ENCODE measurements at regions not wholly inside any gene's neighbourhood (a gene's known extent, or its start where the extent isn't known, plus 50 kb on each side); places are given as distances from the start of the nearest gene placed in this dataset.
"Not testable (repeated sequence)": the region's sequence is repeated elsewhere in the genome, so short reads cannot be mapped to it uniquely, and the experiment has no call there.

- DNase-seq = no peak
These were observed 766.4 kb downstream of the PRELID2 start for GRCh38 chr5:145068721-145069120.

GRCh38 chr5:145062280-145063062, 772.7 kb downstream of the PRELID2 start:
- DNase-seq = peak; percentile 17

- DNase-seq = peak; percentile 3
These were observed 778.3 kb downstream of the PRELID2 start for GRCh38 chr5:145056800-145057199.

GRCh38 chr5:145050181-145050580, 785.0 kb downstream of the PRELID2 start:
- no peak for DNase-seq

- no peak for DNase-seq
These were observed 790.2 kb downstream of the PRELID2 start for GRCh38 chr5:145044970-145045369.

- no peak for DNase-seq
These were observed 806.5 kb downstream of the PRELID2 start for GRCh38 chr5:145028626-145029025.

- no peak for DNase-seq
These were observed 807.9 kb downstream of the PRELID2 start for GRCh38 chr5:145027286-145027685.

GRCh38 chr5:145025775-145026174, 809.4 kb downstream of the PRELID2 start:
- no peak for DNase-seq

GRCh38 chr5:145015146-145015545, 820.0 kb downstream of the PRELID2 start:
- DNase-seq = no peak

- DNase-seq = no peak
These were observed 821.0 kb downstream of the PRELID2 start for GRCh38 chr5:145014109-145014508.

- DNase-seq = no peak
These were observed 824.3 kb downstream of the PRELID2 start for GRCh38 chr5:145010834-145011233.

- DNase-seq = no peak
These were observed 826.1 kb downstream of the PRELID2 start for GRCh38 chr5:145008876-145009530.

- DNase-seq = not testable (repeated sequence)
These were observed 823.7 kb downstream of the KCTD16 start for GRCh38 chr5:144994356-144994755.

- DNase-seq = no peak
These were observed 812.4 kb downstream of the KCTD16 start for GRCh38 chr5:144983101-144983500.

- DNase-seq = no peak
These were observed 809.0 kb downstream of the KCTD16 start for GRCh38 chr5:144979516-144980264.

- no peak for DNase-seq
These were observed 801.6 kb downstream of the KCTD16 start for GRCh38 chr5:144972317-144972716.

GRCh38 chr5:144971108-144971850, 800.6 kb downstream of the KCTD16 start:
- DNase-seq = no peak

GRCh38 chr5:144960296-144960695, 789.6 kb downstream of the KCTD16 start:
- no peak for DNase-seq

- DNase-seq = no peak
These were observed 787.3 kb downstream of the KCTD16 start for GRCh38 chr5:144958002-144958401.

GRCh38 chr5:144950996-144951395, 780.3 kb downstream of the KCTD16 start:
- DNase-seq = no peak

- DNase-seq = no peak
These were observed 776.4 kb downstream of the KCTD16 start for GRCh38 chr5:144947023-144947422.

- DNase-seq = no peak
These were observed 774.8 kb downstream of the KCTD16 start for GRCh38 chr5:144945503-144945902.

- no peak for DNase-seq
These were observed 774.3 kb downstream of the KCTD16 start for GRCh38 chr5:144944936-144945335.
